ENCODE measurements at regions not wholly inside any gene's neighbourhood (a gene's known extent, or its start where the extent isn't known, plus 50 kb on each side); places are given as distances from the start of the nearest gene placed in this dataset.

DNA sequence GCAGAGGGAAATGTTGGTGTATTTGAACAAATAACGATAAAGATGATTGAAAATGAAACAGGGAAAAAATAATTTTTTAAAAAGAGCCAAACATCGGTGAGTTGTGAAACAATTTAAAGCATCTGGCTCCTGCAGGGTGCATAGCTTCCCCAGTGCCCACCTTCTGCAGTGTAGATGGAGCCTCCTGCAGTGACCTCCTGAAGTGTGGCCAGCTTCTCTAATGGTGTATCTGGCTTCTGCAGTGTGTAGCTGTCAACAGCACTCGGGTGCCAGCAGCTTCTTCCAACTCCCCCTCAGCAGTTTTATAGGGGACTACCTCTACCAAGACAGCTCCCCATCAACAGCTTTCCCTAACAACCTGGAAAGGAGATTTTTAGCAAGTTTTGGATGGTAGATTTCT, 279.4 kb upstream of the SEMA6A start:
- H3K27me3 ChIP-seq (replicated peaks; ENCODE audit: control insufficient read depth, insufficient read depth, low read length), result no peaks in the 10 kb centered on the region
- no peak for DNase-seq (ENCODE audit: extremely low read depth, insufficient read length)
- TF ChIP-seq, protein P1, sequence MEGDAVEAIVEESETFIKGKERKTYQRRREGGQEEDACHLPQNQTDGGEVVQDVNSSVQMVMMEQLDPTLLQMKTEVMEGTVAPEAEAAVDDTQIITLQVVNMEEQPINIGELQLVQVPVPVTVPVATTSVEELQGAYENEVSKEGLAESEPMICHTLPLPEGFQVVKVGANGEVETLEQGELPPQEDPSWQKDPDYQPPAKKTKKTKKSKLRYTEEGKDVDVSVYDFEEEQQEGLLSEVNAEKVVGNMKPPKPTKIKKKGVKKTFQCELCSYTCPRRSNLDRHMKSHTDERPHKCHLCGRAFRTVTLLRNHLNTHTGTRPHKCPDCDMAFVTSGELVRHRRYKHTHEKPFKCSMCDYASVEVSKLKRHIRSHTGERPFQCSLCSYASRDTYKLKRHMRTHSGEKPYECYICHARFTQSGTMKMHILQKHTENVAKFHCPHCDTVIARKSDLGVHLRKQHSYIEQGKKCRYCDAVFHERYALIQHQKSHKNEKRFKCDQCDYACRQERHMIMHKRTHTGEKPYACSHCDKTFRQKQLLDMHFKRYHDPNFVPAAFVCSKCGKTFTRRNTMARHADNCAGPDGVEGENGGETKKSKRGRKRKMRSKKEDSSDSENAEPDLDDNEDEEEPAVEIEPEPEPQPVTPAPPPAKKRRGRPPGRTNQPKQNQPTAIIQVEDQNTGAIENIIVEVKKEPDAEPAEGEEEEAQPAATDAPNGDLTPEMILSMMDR (IDR thresholded peaks at IDR 0.05; ENCODE audit: insufficient read depth, low read length, poor library complexity, severe bottlenecking), result no peak
- H3K4me3 ChIP-seq (replicated peaks; ENCODE audit: low read depth, low read length), result no peak overlapping the region
- no peaks in the 10 kb centered on the region for H3K36me3 ChIP-seq (ENCODE audit: control insufficient read depth, insufficient read depth, low read length)

DNA sequence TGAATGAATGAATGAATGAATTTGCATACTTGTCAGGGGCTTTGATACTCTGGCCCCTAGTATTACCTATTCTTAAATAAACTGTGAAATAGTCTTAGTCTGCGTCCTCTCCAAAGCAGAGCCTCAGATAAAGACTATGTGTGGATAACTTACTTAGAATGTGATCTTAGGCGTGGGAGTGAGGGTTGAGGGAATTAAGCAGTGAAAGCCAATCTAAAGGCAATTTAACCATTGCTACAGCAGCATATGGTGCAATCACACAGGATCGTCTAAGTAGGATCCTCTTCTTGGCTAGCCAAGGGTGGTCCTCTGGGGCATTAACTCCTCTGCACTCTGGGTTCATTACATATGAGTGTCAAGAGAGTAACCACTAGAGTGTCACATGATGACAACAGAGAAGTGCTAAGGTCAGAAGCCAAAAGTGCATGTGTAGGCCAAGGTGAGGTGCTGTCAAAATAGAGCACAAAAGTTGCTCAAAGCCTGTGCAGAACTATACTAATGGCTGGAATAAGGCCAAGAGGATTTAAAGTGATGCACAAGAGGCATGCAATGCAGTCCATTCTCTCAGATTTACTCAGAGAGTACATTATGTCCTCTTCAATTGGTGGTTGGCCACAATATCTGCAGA, 274.4 kb upstream of the SEMA6A start:
- no peaks in the 10 kb centered on the region for H3K36me3 ChIP-seq (ENCODE audit: control insufficient read depth, insufficient read depth, low read length)
- H3K4me3 ChIP-seq (replicated peaks; ENCODE audit: low read depth, low read length), result no peak overlapping the region
- no peak for DNase-seq (ENCODE audit: extremely low read depth, insufficient read length)
- TF ChIP-seq, protein P1 (IDR thresholded peaks at IDR 0.05; ENCODE audit: insufficient read depth, low read length, poor library complexity, severe bottlenecking), result no peak
- no peaks in the 10 kb centered on the region for H3K27me3 ChIP-seq (replicated peaks; ENCODE audit: control insufficient read depth, insufficient read depth, low read length)

DNA sequence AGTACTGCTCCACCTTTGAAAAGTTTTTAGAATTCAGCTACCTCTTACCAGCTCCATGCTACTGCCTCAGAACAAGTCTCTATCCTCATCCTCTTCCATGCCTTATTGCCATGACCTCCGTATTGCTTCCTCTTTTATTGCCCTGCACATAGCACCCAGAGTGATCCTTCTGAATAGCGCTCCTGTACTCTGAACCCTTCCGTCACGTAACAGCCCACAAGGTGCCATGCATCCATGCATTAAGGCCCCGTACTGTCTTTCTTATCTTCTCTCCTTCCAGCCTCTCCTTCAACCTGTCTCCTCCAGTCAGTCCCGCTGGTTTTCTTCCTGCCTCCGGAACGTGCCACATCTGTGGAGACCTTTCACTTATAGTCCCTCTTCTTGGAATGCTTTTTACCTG, 273.3 kb upstream of the SEMA6A start:
- no peak for DNase-seq (ENCODE audit: extremely low read depth, insufficient read length)
- no peaks in the 10 kb centered on the region for H3K36me3 ChIP-seq (ENCODE audit: control insufficient read depth, insufficient read depth, low read length)
- H3K27me3 ChIP-seq (replicated peaks; ENCODE audit: control insufficient read depth, insufficient read depth, low read length), result no peaks in the 10 kb centered on the region
- no peak overlapping the region for H3K4me3 ChIP-seq (replicated peaks; ENCODE audit: low read depth, low read length)
- TF ChIP-seq, protein P1 (IDR thresholded peaks at IDR 0.05; ENCODE audit: insufficient read depth, low read length, poor library complexity, severe bottlenecking), result no peak

DNA sequence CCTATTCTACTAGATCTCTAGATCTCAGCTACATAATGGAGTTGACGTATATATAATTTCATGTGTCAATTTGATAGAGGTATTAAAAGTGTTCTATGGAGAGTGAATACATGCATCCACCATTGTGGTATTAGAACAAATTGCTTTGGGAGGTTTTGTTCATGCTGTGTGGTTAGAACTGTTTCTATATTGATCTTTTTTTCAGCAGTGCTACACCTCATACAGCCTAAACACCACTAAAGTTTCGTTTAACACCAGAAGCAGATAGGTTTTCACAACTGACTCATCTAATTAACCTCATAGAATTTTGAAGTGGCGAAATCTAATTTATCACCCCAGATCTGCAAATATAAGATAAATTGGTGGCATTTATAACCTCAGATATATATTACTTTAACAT, 269.4 kb upstream of the SEMA6A start:
- DNase-seq (ENCODE audit: extremely low read depth, insufficient read length), result no peak

DNA sequence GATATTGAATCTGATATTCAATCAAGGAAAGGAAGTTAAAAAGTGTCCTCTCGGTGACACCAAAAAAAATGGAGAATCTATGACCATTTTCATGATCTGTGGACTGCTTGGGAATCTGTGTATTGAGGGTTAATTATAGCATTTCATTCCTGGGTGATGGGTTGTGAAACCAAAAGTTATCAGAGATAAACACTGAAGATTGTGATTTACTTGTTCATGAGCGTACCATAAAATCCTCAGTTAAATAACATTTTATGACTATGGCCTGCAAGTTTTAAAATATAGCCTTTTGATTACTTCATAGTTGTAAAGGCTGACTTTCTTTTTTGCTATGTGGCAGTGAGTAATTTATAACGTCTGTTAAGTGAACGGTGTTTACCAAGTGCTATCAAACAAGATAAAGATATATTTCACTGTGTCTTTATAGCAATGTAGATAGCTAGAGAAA, 267.9 kb upstream of the SEMA6A start:
- TF ChIP-seq, protein P1 (IDR thresholded peaks at IDR 0.05; ENCODE audit: insufficient read depth, low read length, poor library complexity, severe bottlenecking), result no peak
- DNase-seq (ENCODE audit: extremely low read depth, insufficient read length), result no peak
- no peaks in the 10 kb centered on the region for H3K27me3 ChIP-seq (replicated peaks; ENCODE audit: control insufficient read depth, insufficient read depth, low read length)
- no peak overlapping the region for H3K4me3 ChIP-seq (replicated peaks; ENCODE audit: low read depth, low read length)
- no peaks in the 10 kb centered on the region for H3K36me3 ChIP-seq (ENCODE audit: control insufficient read depth, insufficient read depth, low read length)

More for the DNA sequence above, 269.4 kb upstream of the SEMA6A start:
- Histone ChIP-seq H3K27me3 (replicated peaks; ENCODE audit: control insufficient read depth, insufficient read depth, low read length) (no peaks in the 10 kb centered on the region), H3K4me3 (replicated peaks; ENCODE audit: low read depth, low read length) (no peak overlapping the region), H3K36me3 (ENCODE audit: control insufficient read depth, insufficient read depth, low read length) (no peaks in the 10 kb centered on the region)
- TF ChIP-seq, protein P1 (IDR thresholded peaks at IDR 0.05; ENCODE audit: insufficient read depth, low read length, poor library complexity, severe bottlenecking), result no peak

DNA sequence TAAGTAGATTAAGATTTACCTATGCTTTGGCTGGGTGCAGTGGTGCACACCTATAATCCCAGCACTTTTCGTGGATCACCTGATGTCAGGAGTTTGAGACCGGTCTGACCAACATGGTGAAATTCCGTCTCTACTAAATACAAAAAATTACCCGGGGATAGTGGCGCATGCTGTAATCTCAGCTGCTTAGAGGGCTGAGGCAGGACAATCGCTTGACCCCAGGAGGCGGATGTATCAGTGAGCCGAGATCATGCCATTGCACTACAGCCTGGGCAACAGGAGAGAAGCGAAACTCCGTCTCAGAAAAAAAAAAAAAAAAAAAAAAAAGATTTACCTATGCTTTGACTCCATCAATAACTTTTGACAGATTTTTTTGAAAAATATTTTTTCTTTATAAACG, 267.1 kb upstream of the SEMA6A start:
- no peak overlapping the region for H3K4me3 ChIP-seq (replicated peaks; ENCODE audit: low read depth, low read length)
- TF ChIP-seq, protein P1 (IDR thresholded peaks at IDR 0.05; ENCODE audit: insufficient read depth, low read length, poor library complexity, severe bottlenecking), result no peak
- no peaks in the 10 kb centered on the region for H3K27me3 ChIP-seq (replicated peaks; ENCODE audit: control insufficient read depth, insufficient read depth, low read length)
- H3K36me3 ChIP-seq (ENCODE audit: control insufficient read depth, insufficient read depth, low read length), result no peaks in the 10 kb centered on the region
- no peak for DNase-seq (ENCODE audit: extremely low read depth, insufficient read length)

Data from GM06990 (cell line).